ENCODE measurements at regions not wholly inside any gene's neighbourhood (a gene's known extent, or its start where the extent isn't known, plus 50 kb on each side); places are given as distances from the start of the nearest gene placed in this dataset.

GRCh38 chr2:15074751-15075700 lies 442.5 kb downstream of the LRATD1 start:
- Histone ChIP-seq H3K9me3 (ENCODE audit: control insufficient read depth in 4 of 4, insufficient read depth in 3 of 4, low read length in 3 of 4) (peaks cover 0 to 4% (median 0%) of the 10 kb centered on the region in 4 donors), H3K4me3 (no peak overlapping the region), H3K27me3 (ENCODE audit: control insufficient read depth in 3 of 3, insufficient read depth in 3 of 3, low read length in 2 of 3) (no peaks in the 10 kb centered on the region), H3K9ac (ENCODE audit: insufficient read depth in 1 of 2, low read length in 2 of 2) (no peak overlapping the region), H3K27ac (ENCODE audit: low read depth in 1 of 2, low read length in 1 of 2) (no peak overlapping the region), H3K36me3 (ENCODE audit: control insufficient read depth in 4 of 4, insufficient read depth in 4 of 4, low read length in 4 of 4) (no peaks in the 10 kb centered on the region), H3K4me1 (ENCODE audit: control insufficient read depth in 5 of 5, insufficient read depth in 5 of 5, low read length in 5 of 5) (no peaks in the 10 kb centered on the region)
- TF ChIP-seq, protein P1, sequence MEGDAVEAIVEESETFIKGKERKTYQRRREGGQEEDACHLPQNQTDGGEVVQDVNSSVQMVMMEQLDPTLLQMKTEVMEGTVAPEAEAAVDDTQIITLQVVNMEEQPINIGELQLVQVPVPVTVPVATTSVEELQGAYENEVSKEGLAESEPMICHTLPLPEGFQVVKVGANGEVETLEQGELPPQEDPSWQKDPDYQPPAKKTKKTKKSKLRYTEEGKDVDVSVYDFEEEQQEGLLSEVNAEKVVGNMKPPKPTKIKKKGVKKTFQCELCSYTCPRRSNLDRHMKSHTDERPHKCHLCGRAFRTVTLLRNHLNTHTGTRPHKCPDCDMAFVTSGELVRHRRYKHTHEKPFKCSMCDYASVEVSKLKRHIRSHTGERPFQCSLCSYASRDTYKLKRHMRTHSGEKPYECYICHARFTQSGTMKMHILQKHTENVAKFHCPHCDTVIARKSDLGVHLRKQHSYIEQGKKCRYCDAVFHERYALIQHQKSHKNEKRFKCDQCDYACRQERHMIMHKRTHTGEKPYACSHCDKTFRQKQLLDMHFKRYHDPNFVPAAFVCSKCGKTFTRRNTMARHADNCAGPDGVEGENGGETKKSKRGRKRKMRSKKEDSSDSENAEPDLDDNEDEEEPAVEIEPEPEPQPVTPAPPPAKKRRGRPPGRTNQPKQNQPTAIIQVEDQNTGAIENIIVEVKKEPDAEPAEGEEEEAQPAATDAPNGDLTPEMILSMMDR (IDR thresholded peaks at IDR 0.05; ENCODE audit: control extremely low read depth, extremely low read depth) = no peak
- DNase-seq (no peak), ATAC-seq (ENCODE audit: insufficient read depth, low FRiP score) (no peak)
- 81 to 83% methylated on average over 2 of the region's 2 CpGs for whole genome bisulfite sequencing, 2 donors

DNA sequence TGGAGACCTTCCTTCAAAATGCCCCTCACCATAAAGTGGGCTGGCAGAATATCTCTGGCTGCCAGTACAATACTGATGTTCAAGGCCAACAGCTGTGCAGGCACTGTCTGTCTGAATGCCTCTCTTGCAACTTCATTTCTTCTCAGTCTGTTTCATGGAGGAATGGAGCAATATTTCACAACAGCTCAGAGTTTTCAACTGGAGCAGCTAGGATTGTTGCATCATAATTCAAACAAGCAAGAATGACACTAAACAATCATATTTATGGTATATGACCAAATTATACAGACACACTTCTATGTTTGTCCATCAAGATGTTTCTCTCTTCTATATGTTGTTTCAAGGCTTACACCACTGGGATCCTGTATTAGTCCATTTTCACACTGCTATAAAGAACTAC lies 444.2 kb downstream of the LRATD1 start:
- Histone ChIP-seq H3K27me3 (ENCODE audit: control insufficient read depth in 3 of 3, insufficient read depth in 3 of 3, low read length in 2 of 3) (no peaks in the 10 kb centered on the region), H3K27ac (ENCODE audit: low read depth in 1 of 2, low read length in 1 of 2) (no peak overlapping the region), H3K9ac (ENCODE audit: insufficient read depth in 1 of 2, low read length in 2 of 2) (no peak overlapping the region), H3K9me3 (ENCODE audit: control insufficient read depth in 4 of 4, insufficient read depth in 3 of 4, low read length in 3 of 4) (peaks cover 0 to 4% (median 0%) of the 10 kb centered on the region in 4 donors), H3K4me3 (no peak overlapping the region), H3K36me3 (ENCODE audit: control insufficient read depth in 4 of 4, insufficient read depth in 4 of 4, low read length in 4 of 4) (no peaks in the 10 kb centered on the region), H3K4me1 (ENCODE audit: control insufficient read depth in 5 of 5, insufficient read depth in 5 of 5, low read length in 5 of 5) (no peaks in the 10 kb centered on the region)
- ATAC-seq (ENCODE audit: insufficient read depth, low FRiP score) = no peak
- no peak for DNase-seq
- TF ChIP-seq, protein P1 (IDR thresholded peaks at IDR 0.05; ENCODE audit: control extremely low read depth, extremely low read depth) = no peak

DNA sequence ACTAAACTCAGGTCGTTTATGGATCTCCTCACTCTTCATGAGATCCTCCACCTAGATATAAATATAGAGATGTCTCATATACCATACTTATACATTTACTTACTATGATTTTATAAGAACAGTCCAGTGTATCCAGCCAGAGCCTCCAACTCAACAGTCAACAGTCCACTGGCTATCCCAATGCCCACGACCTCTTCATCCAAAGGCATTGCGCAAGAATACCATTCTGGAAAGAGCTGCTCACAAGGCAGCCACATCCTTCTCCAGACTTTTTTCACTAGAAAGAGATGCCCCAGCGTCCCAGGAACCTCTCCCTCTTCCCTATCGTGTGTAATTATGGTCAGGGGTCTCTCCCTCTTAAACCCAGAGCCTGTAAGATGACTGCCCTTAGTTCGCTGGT lies 448.8 kb downstream of the LRATD1 start:
- no peaks in the 10 kb centered on the region for H3K4me1 ChIP-seq (ENCODE audit: control insufficient read depth in 5 of 5, insufficient read depth in 5 of 5, low read length in 5 of 5)
- H3K27me3 ChIP-seq (ENCODE audit: control insufficient read depth in 3 of 3, insufficient read depth in 3 of 3, low read length in 2 of 3) = no peaks in the 10 kb centered on the region
- WGBS, 2 donors = 73 to 87% methylated on average over 6 of the region's 6 CpGs
- H3K36me3 ChIP-seq (ENCODE audit: control insufficient read depth in 4 of 4, insufficient read depth in 4 of 4, low read length in 4 of 4) = no peaks in the 10 kb centered on the region
- no peak for DNase-seq
- TF ChIP-seq, protein P1 (IDR thresholded peaks at IDR 0.05; ENCODE audit: control extremely low read depth, extremely low read depth) = no peak
- no peak overlapping the region for H3K27ac ChIP-seq (ENCODE audit: low read depth in 1 of 2, low read length in 1 of 2)
- H3K9me3 ChIP-seq (ENCODE audit: control insufficient read depth in 4 of 4, insufficient read depth in 3 of 4, low read length in 3 of 4) = peaks cover 0 to 4% (median 0%) of the 10 kb centered on the region in 4 donors
- no peak overlapping the region for H3K4me3 ChIP-seq
- no peak overlapping the region for H3K9ac ChIP-seq (ENCODE audit: insufficient read depth in 1 of 2, low read length in 2 of 2)
- no peak for ATAC-seq (ENCODE audit: insufficient read depth, low FRiP score)

Data from lung (tissue), 11 donors.